LNCaP clone FGC (cell line): ENCODE measurements at regions not wholly inside any gene's neighbourhood (a gene's known extent, or its start where the extent isn't known, plus 50 kb on each side); places are given as distances from the start of the nearest gene placed in this dataset.

ENCODE experiments used
- DNase-seq: peaks from one replicate; pipeline ENCODE4 v3.0.0-alpha.2; 2011; ENCODE audit warnings: low read depth
- H3K4me3 ChIP-seq: 2 replicates; pipeline ENCODE4 v1.5.1; 2011; ENCODE audit warnings: mild to moderate bottlenecking, low read depth, low read length, control low read depth
- CTCF ChIP-seq: IDR thresholded peaks from 2 replicates; pipeline ENCODE4 v1.5.1; 2012; ENCODE audit warnings: mild to moderate bottlenecking; ENCODE audit not compliant: control insufficient read depth, insufficient read depth; ENCODE audit errors: extremely low read depth

- no peak for DNase-seq
- no peak for TF ChIP-seq CTCF
- H3K4me3 ChIP-seq = no peak overlapping the region
Measured at GRCh38 chrX:120755066-120755846, 120.4 kb downstream of the CT47B1 start.

- no peak for DNase-seq
- no peak for TF ChIP-seq CTCF
- H3K4me3 ChIP-seq = no peak overlapping the region
Measured at GRCh38 chrX:120753413-120754251, 122.0 kb downstream of the CT47B1 start.

- no peak for TF ChIP-seq CTCF
- DNase-seq = no peak
- no peak overlapping the region for H3K4me3 ChIP-seq
Measured at GRCh38 chrX:120752431-120753082, 122.7 kb upstream of the C1GALT1C1 start.

GRCh38 chrX:120751683-120752082 lies 121.8 kb upstream of the C1GALT1C1 start:
- no peak overlapping the region for H3K4me3 ChIP-seq
- TF ChIP-seq CTCF = no peak
- DNase-seq = no peak

GRCh38 chrX:120750381-120750780 lies 120.5 kb upstream of the C1GALT1C1 start:
- TF ChIP-seq CTCF = no peak
- DNase-seq = no peak
- H3K4me3 ChIP-seq = no peak overlapping the region

GRCh38 chrX:120749141-120749846 lies 119.4 kb upstream of the C1GALT1C1 start:
- no peak overlapping the region for H3K4me3 ChIP-seq
- TF ChIP-seq CTCF = no peak
- no peak for DNase-seq
